ENCODE measurements at regions not wholly inside any gene's neighbourhood (a gene's known extent, or its start where the extent isn't known, plus 50 kb on each side); places are given as distances from the start of the nearest gene placed in this dataset.

DNA sequence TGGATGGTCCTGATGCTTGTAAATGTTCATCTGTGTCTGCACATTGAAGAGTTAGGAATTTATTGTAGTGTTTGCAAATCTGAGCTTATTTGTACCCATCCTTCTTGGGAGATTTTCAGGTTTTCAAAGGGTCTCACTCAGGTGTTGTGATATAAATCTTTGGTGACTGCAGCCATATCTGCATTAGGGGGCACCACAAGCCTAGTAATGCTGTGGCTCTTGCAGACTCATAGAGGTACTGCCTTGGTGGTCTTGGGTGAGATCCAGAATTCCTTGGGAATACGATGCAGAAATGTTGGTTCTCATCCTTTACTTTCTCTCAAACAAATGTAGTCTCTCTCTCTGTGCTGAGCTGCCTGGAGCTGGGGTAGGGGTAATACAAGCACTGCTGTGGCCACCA is 405.9 kb downstream of the TTLL7 start:
- H2BK15ac ChIP-seq (ENCODE audit: low read depth, low read length), result no peak overlapping the region
- 0 out of 2 replicates have a peak, but pooled peaks cover 2% of the 10 kb centered on the region for H3K9me3 ChIP-seq (ENCODE audit: control insufficient read depth, insufficient read depth, low read length)
- H4K5ac ChIP-seq (ENCODE audit: low read depth, low read length), result no peak overlapping the region
- H2BK120ac ChIP-seq (ENCODE audit: low read depth, low read length), result no peak overlapping the region
- H3K4me1 ChIP-seq (ENCODE audit: control insufficient read depth, insufficient read depth, low read length), result no peaks in the 10 kb centered on the region
- TF ChIP-seq MXI1 (IDR thresholded peaks at IDR 0.05; ENCODE audit: borderline replicate concordance, low read depth, low read length) (no peak), RFX5 (IDR thresholded peaks at IDR 0.05; ENCODE audit: low read depth, low read length) (no peak), CEBPB (IDR thresholded peaks at IDR 0.05; ENCODE audit: low read depth, low read length) (no peak), NFE2L2 (IDR thresholded peaks at IDR 0.05; ENCODE audit: low read depth, low read length) (no peak), BHLHE40 (IDR thresholded peaks at IDR 0.05; ENCODE audit: low read depth, low read length) (no peak), SMC3 (IDR thresholded peaks at IDR 0.05; ENCODE audit: low read depth, low read length) (no peak), RCOR1 (IDR thresholded peaks at IDR 0.05; ENCODE audit: insufficient replicate concordance, low read length) (no peak), FOS (IDR thresholded peaks at IDR 0.05; ENCODE audit: low read depth, low read length) (no peak), POLR2A (IDR thresholded peaks at IDR 0.05; ENCODE audit: low read depth, low read length) (no peak), MAZ (IDR thresholded peaks at IDR 0.05; ENCODE audit: borderline replicate concordance, low read depth, low read length) (no peak), CHD1 (IDR thresholded peaks at IDR 0.05; ENCODE audit: low read depth, low read length) (no peak), MAFK (IDR thresholded peaks at IDR 0.05; ENCODE audit: low read depth, low read length) (no peak), RAD21 (IDR thresholded peaks at IDR 0.05; ENCODE audit: low read length) (no peak)
- TF ChIP-seq, protein P1, sequence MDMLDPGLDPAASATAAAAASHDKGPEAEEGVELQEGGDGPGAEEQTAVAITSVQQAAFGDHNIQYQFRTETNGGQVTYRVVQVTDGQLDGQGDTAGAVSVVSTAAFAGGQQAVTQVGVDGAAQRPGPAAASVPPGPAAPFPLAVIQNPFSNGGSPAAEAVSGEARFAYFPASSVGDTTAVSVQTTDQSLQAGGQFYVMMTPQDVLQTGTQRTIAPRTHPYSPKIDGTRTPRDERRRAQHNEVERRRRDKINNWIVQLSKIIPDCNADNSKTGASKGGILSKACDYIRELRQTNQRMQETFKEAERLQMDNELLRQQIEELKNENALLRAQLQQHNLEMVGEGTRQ (IDR thresholded peaks at IDR 0.05; ENCODE audit: low read depth, low read length), result no peak
- TF ChIP-seq, protein P2, sequence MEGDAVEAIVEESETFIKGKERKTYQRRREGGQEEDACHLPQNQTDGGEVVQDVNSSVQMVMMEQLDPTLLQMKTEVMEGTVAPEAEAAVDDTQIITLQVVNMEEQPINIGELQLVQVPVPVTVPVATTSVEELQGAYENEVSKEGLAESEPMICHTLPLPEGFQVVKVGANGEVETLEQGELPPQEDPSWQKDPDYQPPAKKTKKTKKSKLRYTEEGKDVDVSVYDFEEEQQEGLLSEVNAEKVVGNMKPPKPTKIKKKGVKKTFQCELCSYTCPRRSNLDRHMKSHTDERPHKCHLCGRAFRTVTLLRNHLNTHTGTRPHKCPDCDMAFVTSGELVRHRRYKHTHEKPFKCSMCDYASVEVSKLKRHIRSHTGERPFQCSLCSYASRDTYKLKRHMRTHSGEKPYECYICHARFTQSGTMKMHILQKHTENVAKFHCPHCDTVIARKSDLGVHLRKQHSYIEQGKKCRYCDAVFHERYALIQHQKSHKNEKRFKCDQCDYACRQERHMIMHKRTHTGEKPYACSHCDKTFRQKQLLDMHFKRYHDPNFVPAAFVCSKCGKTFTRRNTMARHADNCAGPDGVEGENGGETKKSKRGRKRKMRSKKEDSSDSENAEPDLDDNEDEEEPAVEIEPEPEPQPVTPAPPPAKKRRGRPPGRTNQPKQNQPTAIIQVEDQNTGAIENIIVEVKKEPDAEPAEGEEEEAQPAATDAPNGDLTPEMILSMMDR (conservative IDR thresholded peaks at IDR 0.05; ENCODE audit: low read depth, low read length), result no peak
- TF ChIP-seq, protein P3, sequence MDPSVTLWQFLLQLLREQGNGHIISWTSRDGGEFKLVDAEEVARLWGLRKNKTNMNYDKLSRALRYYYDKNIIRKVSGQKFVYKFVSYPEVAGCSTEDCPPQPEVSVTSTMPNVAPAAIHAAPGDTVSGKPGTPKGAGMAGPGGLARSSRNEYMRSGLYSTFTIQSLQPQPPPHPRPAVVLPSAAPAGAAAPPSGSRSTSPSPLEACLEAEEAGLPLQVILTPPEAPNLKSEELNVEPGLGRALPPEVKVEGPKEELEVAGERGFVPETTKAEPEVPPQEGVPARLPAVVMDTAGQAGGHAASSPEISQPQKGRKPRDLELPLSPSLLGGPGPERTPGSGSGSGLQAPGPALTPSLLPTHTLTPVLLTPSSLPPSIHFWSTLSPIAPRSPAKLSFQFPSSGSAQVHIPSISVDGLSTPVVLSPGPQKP (IDR thresholded peaks at IDR 0.05; ENCODE audit: borderline replicate concordance, low read depth, low read length), result no peak
- H3K4ac ChIP-seq (ENCODE audit: low read depth, low read length), result no peak overlapping the region
- H3K14ac ChIP-seq (replicated peaks; ENCODE audit: low read depth, low read length), result no peak overlapping the region
- H4K8ac ChIP-seq (ENCODE audit: low read depth in 2 of 2, low read length in 2 of 2), result no peak overlapping the region
- no TSS peak for BruUV-seq (replicated peaks)
- no peak overlapping the region for H3K9ac ChIP-seq (ENCODE audit: low read depth, low read length)
- H2AK5ac ChIP-seq (ENCODE audit: low read depth, low read length), result no peak overlapping the region
- H3K27me3 ChIP-seq (ENCODE audit: control insufficient read depth, insufficient read depth, low read length), result no peaks in the 10 kb centered on the region
- DNase-seq (no peak), ATAC-seq (ENCODE audit: low read depth) (no peak)
- H2BK5ac ChIP-seq (ENCODE audit: low read depth, low read length, poor library complexity, severe bottlenecking), result no peak overlapping the region
- H3K36me3 ChIP-seq (ENCODE audit: control insufficient read depth, insufficient read depth, low read length), result no peaks in the 10 kb centered on the region
- in situ Hi-C loops (cut with MboI; ENCODE audit: low sequenced_read_pairs), result no loop called here
- H3K56ac ChIP-seq (ENCODE audit: extremely low read depth, insufficient read depth, low read length), result no peak overlapping the region
- no peaks in the 10 kb centered on the region for H3K79me1 ChIP-seq (ENCODE audit: low read depth in 1 of 2, low read length in 2 of 2)
- intact Hi-C loops (cut with micrococcal nuclease), result no loop called here
- no peak overlapping the region for H4K91ac ChIP-seq (ENCODE audit: insufficient read depth, low read depth, low read length)
- H3K9me1 ChIP-seq (ENCODE audit: insufficient read depth, low read length), result no peaks in the 10 kb centered on the region
- H2AK9ac ChIP-seq (replicated peaks; ENCODE audit: low read depth, low read length, poor library complexity), result no peak overlapping the region
- H3K23ac ChIP-seq (ENCODE audit: low read depth, low read length), result no peak overlapping the region
- dilution Hi-C loops (cut with HindIII; ENCODE audit: low sequenced_read_pairs, unreplicated experiment), result no loop called here
- no peak overlapping the region for H3K27ac ChIP-seq (ENCODE audit: insufficient read depth, low read length)
- no peak overlapping the region for H3K4me3 ChIP-seq (ENCODE audit: insufficient read depth, low read depth, low read length)
- no peak overlapping the region for H2BK20ac ChIP-seq (ENCODE audit: low read depth, low read length)
- no peak overlapping the region for H3K4me2 ChIP-seq (ENCODE audit: low read depth, low read length)
- no CpG with 5 or more reads among the region's 1 CpG for WGBS, 2 experiments (ENCODE audit: extremely low coverage in 2 of 2, insufficient read length in 1 of 2)
- no peak overlapping the region for H2AFZ ChIP-seq (replicated peaks; ENCODE audit: low read length, poor library complexity)
- CTCF ChIA-PET, result no interaction called here
- no peak overlapping the region for H3K18ac ChIP-seq (ENCODE audit: low read depth, low read length)
- H4K20me1 ChIP-seq (ENCODE audit: insufficient read depth, low read length), result no peaks in the 10 kb centered on the region
- POLR2A ChIA-PET (ENCODE audit: unreplicated experiment), result no interaction called here
